T-cell (primary cell): ENCODE measurements at regions not wholly inside any gene's neighbourhood (a gene's known extent, or its start where the extent isn't known, plus 50 kb on each side); places are given as distances from the start of the nearest gene placed in this dataset.

Experiments used
- ATAC-seq, 4 experiments: fragments of 200-7000 bp in 3 of 4; fragments of 150-1000 bp in 1 of 4; cut with Tn5 transposase; replicated peaks in 1 of 4; 1 replicate in 3 of 4; 2 replicates in 1 of 4; pipeline ENCODE4 v1.10.0; 2021; ENCODE audit warnings: moderate library complexity in 3 of 4, mild to moderate bottlenecking in 2 of 4, moderate number of reproducible peaks in 1 of 4
- CTCF ChIA-PET, 2 donors: fragments of 300-600 bp; sonication (Branson Sonifier 250); formaldehyde crosslinking; loops; one replicate each; lab custom pipeline; 2022; ENCODE audit warnings: antibody characterized with exemption in 2 of 2; lab: Charles Lee
- POLR2A ChIA-PET, 2 donors: fragments of 300-600 bp; sonication (Branson Sonifier 250); formaldehyde crosslinking; loops; one replicate each; lab custom pipeline; 2022; ENCODE audit warnings: antibody characterized with exemption in 2 of 2; lab: Charles Lee
- DNase-seq, 35 experiments: peaks; one replicate each; pipeline versions ENCODE4 v3.0.0 to v3.0.0-alpha.2; 2013 to 2023
- H3K27ac ChIP-seq: one replicate; pipeline ENCODE4 v1.5.1; 2013; ENCODE audit warnings: low read length
- H3K27me3 ChIP-seq, 2 experiments: replicated peaks in 1 of 2; 1 replicate in 1 of 2; 2 replicates in 1 of 2; pipeline versions ENCODE4 v1.6.1 to v1.7.0; 2013; ENCODE audit warnings: low read length in 1 of 2, mixed read lengths in 1 of 2; ENCODE audit not compliant: control insufficient read depth in 2 of 2, insufficient read depth in 2 of 2; ENCODE audit errors: extremely low read depth in 1 of 2
- H3K36me3 ChIP-seq, 2 donors: 1 replicate in 1 of 2; 2 replicates in 1 of 2; pipeline versions ENCODE4 v1.6.1 to v1.7.0; 2013; ENCODE audit warnings: low read length in 1 of 2; ENCODE audit not compliant: control insufficient read depth in 2 of 2, insufficient read depth in 1 of 2; ENCODE audit errors: extremely low read depth in 1 of 2
- H3K4me1 ChIP-seq, 2 experiments: 1 replicate in 1 of 2; 2 replicates in 1 of 2; pipeline versions ENCODE4 v1.6.1 to v1.7.0; 2013; ENCODE audit warnings: low read length in 2 of 2, mixed read lengths in 1 of 2; ENCODE audit not compliant: insufficient read depth in 2 of 2, control insufficient read depth in 1 of 2; ENCODE audit errors: extremely low read depth in 1 of 2
- H3K4me3 ChIP-seq, 2 donors: 1 replicate in 1 of 2; 2 replicates in 1 of 2; pipeline versions ENCODE4 v1.5.1 to v1.7.0; 2013; ENCODE audit warnings: mild to moderate bottlenecking in 2 of 2, low read length in 1 of 2, moderate library complexity in 1 of 2; ENCODE audit not compliant: control insufficient read depth in 1 of 2; ENCODE audit errors: extremely low read depth in 1 of 2
- H3K9me3 ChIP-seq: 2 replicates; pipeline ENCODE4 v1.7.0; 2013
- H3K27ac Mint-ChIP-seq, 2 donors: one replicate each; pipeline ENCODE4 v1.8.0; 2020 to 2021; ENCODE audit warnings: mild to moderate bottlenecking in 2 of 2, mixed read lengths in 2 of 2
- H3K27me3 Mint-ChIP-seq, 2 donors: one replicate each; pipeline ENCODE4 v1.8.0; 2021 to 2022; ENCODE audit warnings: mixed read lengths in 2 of 2
- H3K36me3 Mint-ChIP-seq: one replicate; pipeline ENCODE4 v1.8.0; 2021; ENCODE audit warnings: mixed read lengths
- H3K4me1 Mint-ChIP-seq, 3 donors: one replicate each; pipeline ENCODE4 v1.8.0; 2020 to 2022; ENCODE audit warnings: mixed read lengths in 3 of 3, mild to moderate bottlenecking in 1 of 3
- H3K4me3 Mint-ChIP-seq, 3 donors: one replicate each; pipeline ENCODE4 v1.8.0; 2020 to 2022; ENCODE audit warnings: mild to moderate bottlenecking in 3 of 3, mixed read lengths in 3 of 3, moderate library complexity in 3 of 3
- H3K9me3 Mint-ChIP-seq, 3 donors: one replicate each; pipeline ENCODE4 v1.8.0; 2020 to 2022; ENCODE audit warnings: mixed read lengths in 3 of 3
- WGBS: methylation state at CpG from one replicate; pipeline ENCODE4 v1.1.5; 2013; ENCODE audit warnings: missing lambda C conversion rate; ENCODE audit not compliant: insufficient coverage; 5-methylcytosine and 5-hydroxymethylcytosine counted together

- ATAC-seq, result no peak
- Mint-ChIP-seq H3K36me3 (peaks cover 3% of the 10 kb centered on the region), H3K4me1 (peaks cover 47 to 70% (median 58%) of the 10 kb centered on the region in 3 donors), H3K27me3 (no peaks in the 10 kb centered on the region), H3K27ac (no peak overlapping the region), H3K4me3 (no peak overlapping the region), H3K9me3 (no peaks in the 10 kb centered on the region)
- H3K36me3 ChIP-seq, result no peaks in the 10 kb centered on the region
- ChIA-PET CTCF (no interaction called here), POLR2A (no interaction called here)
- no peak for DNase-seq
- peaks cover 2 to 22% of the 10 kb centered on the region in 2 experiments for H3K4me1 ChIP-seq
- H3K4me3 ChIP-seq, result no peak overlapping the region
- H3K27ac ChIP-seq, result no peak overlapping the region
- 95% methylated on average over 13 of the region's 14 CpGs for WGBS
- H3K27me3 ChIP-seq, result no peaks in the 10 kb centered on the region
- H3K9me3 ChIP-seq, result no peaks in the 10 kb centered on the region
Measured at GRCh38 chr12:124504273-124505000, 63.0 kb downstream of the NCOR2 start.

- H3K27me3 ChIP-seq, result no peaks in the 10 kb centered on the region
- peaks cover 2 to 27% of the 10 kb centered on the region in 2 experiments for H3K4me1 ChIP-seq
- no peaks in the 10 kb centered on the region for H3K27me3 Mint-ChIP-seq
- H3K36me3 Mint-ChIP-seq, result peaks cover 3% of the 10 kb centered on the region
- DNase-seq (no peak), ATAC-seq (no peak)
- H3K9me3 ChIP-seq, result no peaks in the 10 kb centered on the region
- ChIA-PET POLR2A (no interaction called here), CTCF (no interaction called here)
- no peak overlapping the region for H3K4me3 Mint-ChIP-seq
- no peak overlapping the region for H3K4me3 ChIP-seq
- H3K27ac ChIP-seq, result no peak overlapping the region
- H3K4me1 Mint-ChIP-seq, result peaks cover 51 to 76% (median 61%) of the 10 kb centered on the region in 3 donors
- 96% methylated on average over 9 of the region's 9 CpGs for WGBS
- no peaks in the 10 kb centered on the region for H3K36me3 ChIP-seq
- H3K27ac Mint-ChIP-seq, result no peak overlapping the region
- H3K9me3 Mint-ChIP-seq, result no peaks in the 10 kb centered on the region
Measured at GRCh38 chr12:124503305-124503704, 64.1 kb downstream of the NCOR2 start.

DNA sequence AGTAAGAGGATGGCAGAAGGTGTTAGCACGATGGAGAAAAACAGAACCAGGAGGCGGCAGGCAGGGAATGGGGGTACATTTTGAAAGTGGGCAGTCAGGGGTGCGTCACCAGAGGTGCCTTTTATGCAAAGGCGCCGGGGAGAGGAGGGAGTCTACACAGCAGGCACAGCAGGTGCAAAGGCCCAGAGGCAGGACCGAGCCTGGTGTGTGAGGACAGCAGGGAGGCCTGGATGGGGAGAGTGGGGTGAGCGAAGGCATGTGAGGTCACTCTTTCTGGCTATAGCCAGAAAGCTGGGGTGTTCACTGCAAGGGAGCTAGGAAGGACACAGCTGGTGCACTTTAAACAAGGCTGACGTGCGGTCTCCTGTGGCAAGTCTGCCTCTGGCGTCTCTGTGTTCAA lies 65.0 kb downstream of the NCOR2 start:
- POLR2A ChIA-PET, result no interaction called here
- H3K4me1 Mint-ChIP-seq, result peaks cover 54 to 70% (median 60%) of the 10 kb centered on the region in 3 donors
- CTCF ChIA-PET, result no interaction called here

GRCh38 chr12:124501827-124502226 lies 65.6 kb downstream of the NCOR2 start:
- no peak overlapping the region for H3K4me3 ChIP-seq
- Mint-ChIP-seq H3K4me1 (peaks cover 56 to 71% (median 63%) of the 10 kb centered on the region in 3 donors), H3K9me3 (no peaks in the 10 kb centered on the region), H3K27me3 (no peaks in the 10 kb centered on the region), H3K27ac (no peak overlapping the region), H3K36me3 (peaks cover 3% of the 10 kb centered on the region), H3K4me3 (no peak overlapping the region)
- H3K27me3 ChIP-seq, result no peaks in the 10 kb centered on the region
- no peaks in the 10 kb centered on the region for H3K9me3 ChIP-seq
- POLR2A ChIA-PET, result no interaction called here
- DNase-seq (no peak), ATAC-seq (no peak)
- no peaks in the 10 kb centered on the region for H3K36me3 ChIP-seq
- 84% methylated on average over 11 of the region's 16 CpGs for WGBS
- CTCF ChIA-PET, result no interaction called here
- no peak overlapping the region for H3K27ac ChIP-seq
- peaks cover 2 to 27% of the 10 kb centered on the region in 2 experiments for H3K4me1 ChIP-seq

More for the DNA sequence above, 65.0 kb downstream of the NCOR2 start:
- H3K27ac ChIP-seq, result no peak overlapping the region
- no peak for DNase-seq
- Mint-ChIP-seq H3K27me3 (no peaks in the 10 kb centered on the region), H3K4me3 (no peak overlapping the region), H3K9me3 (no peaks in the 10 kb centered on the region), H3K27ac (no peak overlapping the region), H3K36me3 (peaks cover 3% of the 10 kb centered on the region)
- peaks cover 2 to 30% of the 10 kb centered on the region in 2 experiments for H3K4me1 ChIP-seq
- no peak overlapping the region for H3K4me3 ChIP-seq
- 97% methylated on average over 8 of the region's 10 CpGs for WGBS
- H3K9me3 ChIP-seq, result no peaks in the 10 kb centered on the region
- no peaks in the 10 kb centered on the region for H3K36me3 ChIP-seq
- no peaks in the 10 kb centered on the region for H3K27me3 ChIP-seq
- no peak for ATAC-seq

DNA sequence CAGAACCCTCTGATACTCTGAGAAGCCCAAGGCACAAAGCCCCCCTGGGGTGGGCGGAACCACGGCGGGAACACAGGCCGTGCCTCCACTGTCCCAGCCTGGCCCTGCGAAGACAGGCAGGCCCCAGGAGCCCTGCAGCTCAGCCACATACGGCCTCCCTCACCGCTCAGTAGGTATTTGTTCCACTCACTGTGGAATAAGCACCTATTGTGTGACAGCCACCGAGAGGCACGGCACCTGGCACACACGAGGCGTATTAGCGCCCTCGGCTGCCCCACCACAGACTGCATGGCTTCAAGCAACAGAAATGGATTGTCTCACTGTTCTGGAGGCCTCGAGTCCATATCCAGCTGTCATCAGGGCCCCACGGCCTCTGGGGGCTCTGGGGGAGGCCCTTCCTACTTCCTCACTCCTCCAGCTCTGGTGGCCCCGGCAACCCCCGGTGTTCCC lies 66.3 kb downstream of the NCOR2 start:
- Histone ChIP-seq H3K27me3 (no peaks in the 10 kb centered on the region), H3K9me3 (no peaks in the 10 kb centered on the region), H3K4me1 (peaks cover 2 to 28% of the 10 kb centered on the region in 2 experiments), H3K36me3 (no peaks in the 10 kb centered on the region), H3K27ac (no peak overlapping the region), H3K4me3 (no peak overlapping the region)
- ATAC-seq (no peak), DNase-seq (no peak)
- Mint-ChIP-seq H3K36me3 (peaks cover 3% of the 10 kb centered on the region), H3K27ac (no peak overlapping the region), H3K4me3 (no peak overlapping the region), H3K9me3 (no peaks in the 10 kb centered on the region), H3K4me1 (peaks cover 55 to 64% (median 61%) of the 10 kb centered on the region in 3 donors), H3K27me3 (no peaks in the 10 kb centered on the region)
- ChIA-PET POLR2A (no interaction called here), CTCF (interaction anchor here in 1 of 2 donors (0.6 kb wide), 1 partner anchor 58 kb away, joined by 3 read pairs; no protein-coding TSS in a partner anchor)
- WGBS, result 82% methylated on average over 10 of the region's 17 CpGs

DNA sequence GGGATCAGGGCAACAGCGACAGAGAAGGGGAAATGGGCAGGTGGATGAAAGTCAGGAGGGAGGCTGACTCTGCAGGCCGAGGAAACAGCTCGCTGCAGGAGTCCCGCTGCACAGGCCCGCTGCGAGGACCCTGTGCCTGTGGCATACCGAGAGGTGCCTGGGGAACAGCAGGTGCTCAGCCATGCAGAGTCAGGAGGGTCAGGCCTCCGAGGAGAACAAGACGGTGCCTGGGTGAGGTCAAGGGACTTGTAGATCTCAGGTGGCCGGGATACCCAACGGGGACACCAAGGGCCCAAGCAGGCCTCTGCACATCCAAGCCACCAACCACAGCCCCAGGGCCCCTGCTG lies 67.5 kb downstream of the NCOR2 start:
- no peaks in the 10 kb centered on the region for H3K9me3 Mint-ChIP-seq
- H3K27me3 Mint-ChIP-seq, result no peaks in the 10 kb centered on the region
- DNase-seq (no peak), ATAC-seq (no peak)
- Histone ChIP-seq H3K27ac (no peak overlapping the region), H3K4me1 (peaks cover 2 to 39% of the 10 kb centered on the region in 2 experiments), H3K4me3 (no peak overlapping the region), H3K9me3 (no peaks in the 10 kb centered on the region), H3K36me3 (peaks cover 1 to 4% of the 10 kb centered on the region in 2 donors), H3K27me3 (no peaks in the 10 kb centered on the region)
- WGBS, result 93% methylated on average over 9 of the region's 11 CpGs
- peaks cover 3% of the 10 kb centered on the region for H3K36me3 Mint-ChIP-seq
- no peak overlapping the region for H3K4me3 Mint-ChIP-seq
- ChIA-PET CTCF (interaction anchor here in 1 of 2 donors (0.6 kb wide), 1 partner anchor 111 kb away, joined by 8 read pairs; no protein-coding TSS in a partner anchor), POLR2A (no interaction called here)
- no peak overlapping the region for H3K27ac Mint-ChIP-seq
- peaks cover 61 to 67% (median 67%) of the 10 kb centered on the region in 3 donors for H3K4me1 Mint-ChIP-seq
